IMR-90 (cell line): ENCODE measurements at regions not wholly inside any gene's neighbourhood (a gene's known extent, or its start where the extent isn't known, plus 50 kb on each side); places are given as distances from the start of the nearest gene placed in this dataset.

Source experiments
- ATAC-seq: fragments of 200-7000 bp; cut with Tn5 transposase; 2 replicates; pipeline ENCODE4 v1.9.1; 2020; ENCODE audit warnings: low read depth, mild to moderate bottlenecking, moderate library complexity
- BruUV-seq: library from RNA; stranded (reverse); fragments of 400-500 nt; replicated peaks from 2 replicates; lab custom pipeline; 2021; lab: Mats Ljungman, UMichigan
- CTCF ChIA-PET: fragments of 300-600 bp; formaldehyde crosslinking; extraction: SDS; loops from one replicate; lab custom pipeline; 2021; ENCODE audit warnings: antibody characterized with exemption; lab: Yijun Ruan, JAX
- POLR2A ChIA-PET: fragments of 300-600 bp; sonication (Branson Sonifier 250); formaldehyde crosslinking; loops from one replicate; lab custom pipeline; 2022; ENCODE audit warnings: antibody characterized with exemption; ENCODE audit not compliant: unreplicated experiment; lab: Charles Lee
- DNase-seq: peaks from one replicate; pipeline ENCODE4 v3.0.0; 2013
- H2AFZ ChIP-seq: replicated peaks from 2 replicates; pipeline ENCODE3; 2013; ENCODE audit warnings: low read length, mild to moderate bottlenecking; ENCODE audit not compliant: poor library complexity
- H2AK5ac ChIP-seq: 2 replicates; pipeline ENCODE4 v1.6.1; 2013; ENCODE audit warnings: low read depth, low read length, inconsistent platforms
- H2AK9ac ChIP-seq: replicated peaks from 2 replicates; pipeline ENCODE3; 2013; ENCODE audit warnings: mild to moderate bottlenecking, low read depth, low read length, moderate library complexity; ENCODE audit not compliant: poor library complexity
- H2BK120ac ChIP-seq: 2 replicates; pipeline ENCODE4 v1.6.1; 2013; ENCODE audit warnings: low read depth, low read length, inconsistent platforms
- H2BK15ac ChIP-seq: 3 replicates; pipeline ENCODE4 v1.6.1; 2013; ENCODE audit warnings: low read depth, low read length, inconsistent platforms
- H2BK20ac ChIP-seq: 2 replicates; pipeline ENCODE4 v1.6.1; 2013; ENCODE audit warnings: low read depth, mild to moderate bottlenecking, inconsistent platforms, low read length, moderate library complexity
- H2BK5ac ChIP-seq: 2 replicates; pipeline ENCODE4 v1.6.1; 2013; ENCODE audit warnings: mild to moderate bottlenecking, low read depth, low read length, inconsistent platforms; ENCODE audit not compliant: poor library complexity, severe bottlenecking
- H3K14ac ChIP-seq: replicated peaks from 2 replicates; pipeline ENCODE4 v1.6.1; 2013; ENCODE audit warnings: low read depth, low read length, inconsistent platforms
- H3K18ac ChIP-seq: 2 replicates; pipeline ENCODE4 v1.6.1; 2013; ENCODE audit warnings: low read depth, low read length, control low read depth
- H3K23ac ChIP-seq: 2 replicates; pipeline ENCODE4 v1.6.1; 2013; ENCODE audit warnings: low read depth, low read length, inconsistent platforms
- H3K27ac ChIP-seq: 2 replicates; pipeline ENCODE4 v1.5.1; 2013; ENCODE audit warnings: mild to moderate bottlenecking, control low read depth, low read length; ENCODE audit not compliant: insufficient read depth
- H3K27me3 ChIP-seq: 2 replicates; pipeline ENCODE4 v1.6.1; 2013; ENCODE audit warnings: low read length; ENCODE audit not compliant: control insufficient read depth, insufficient read depth
- H3K36me3 ChIP-seq: 2 replicates; pipeline ENCODE4 v1.6.1; 2013; ENCODE audit warnings: low read length, mixed read lengths; ENCODE audit not compliant: control insufficient read depth, insufficient read depth
- H3K4ac ChIP-seq: 2 replicates; pipeline ENCODE4 v1.6.1; 2013; ENCODE audit warnings: low read depth, low read length, inconsistent platforms
- H3K4me1 ChIP-seq: 2 replicates; pipeline ENCODE4 v1.6.1; 2013; ENCODE audit warnings: low read length, mixed read lengths; ENCODE audit not compliant: control insufficient read depth, insufficient read depth
- H3K4me2 ChIP-seq: 2 replicates; pipeline ENCODE4 v1.6.1; 2013; ENCODE audit warnings: low read depth, mild to moderate bottlenecking, control low read depth, low read length, moderate library complexity
- H3K4me3 ChIP-seq: 2 replicates; pipeline ENCODE4 v1.5.1; 2013; ENCODE audit warnings: low read depth, mild to moderate bottlenecking, control low read depth, low read length, moderate library complexity; ENCODE audit not compliant: insufficient read depth
- H3K56ac ChIP-seq: 2 replicates; pipeline ENCODE4 v1.6.1; 2013; ENCODE audit warnings: low read length, inconsistent platforms; ENCODE audit not compliant: insufficient read depth; ENCODE audit errors: extremely low read depth
- H3K79me1 ChIP-seq, 2 experiments: 2 replicates each; pipeline ENCODE4 v1.6.1; 2013; ENCODE audit warnings: low read length in 2 of 2, inconsistent platforms in 1 of 2, low read depth in 1 of 2
- H3K9ac ChIP-seq: 2 replicates; pipeline ENCODE4 v1.6.1; 2013; ENCODE audit warnings: low read depth, low read length, control low read depth
- H3K9me1 ChIP-seq: 2 replicates; pipeline ENCODE4 v1.6.1; 2013; ENCODE audit warnings: low read length, inconsistent platforms; ENCODE audit not compliant: insufficient read depth
- H3K9me3 ChIP-seq: 2 replicates; pipeline ENCODE4 v1.6.1; 2013; ENCODE audit warnings: low read length; ENCODE audit not compliant: control insufficient read depth, insufficient read depth
- H4K20me1 ChIP-seq: 2 replicates; pipeline ENCODE4 v1.6.1; 2013; ENCODE audit warnings: low read length, inconsistent platforms; ENCODE audit not compliant: insufficient read depth
- H4K5ac ChIP-seq: 2 replicates; pipeline ENCODE4 v1.6.1; 2013; ENCODE audit warnings: mild to moderate bottlenecking, low read depth, low read length, control low read depth
- H4K8ac ChIP-seq, 2 experiments: 2 replicates each; pipeline ENCODE4 v1.6.1; 2013; ENCODE audit warnings: low read depth in 2 of 2, low read length in 2 of 2, control low read depth in 1 of 2, inconsistent platforms in 1 of 2
- H4K91ac ChIP-seq: 2 replicates; pipeline ENCODE4 v1.6.1; 2013; ENCODE audit warnings: low read depth, low read length, inconsistent platforms; ENCODE audit not compliant: insufficient read depth
- CEBPB ChIP-seq: IDR thresholded peaks from 2 replicates; pipeline ENCODE4 v1.6.1; 2012; ENCODE audit warnings: low read depth, low read length, improper control_type of control experiment
- CHD1 ChIP-seq: IDR thresholded peaks from 2 replicates; pipeline ENCODE4 v1.6.1; 2012; ENCODE audit warnings: low read depth, low read length, improper control_type of control experiment
- FOS ChIP-seq: fragments of 150-350 bp; IDR thresholded peaks from 2 replicates; pipeline ENCODE4 v1.6.1; 2016; ENCODE audit warnings: low read depth, low read length
- MAFK ChIP-seq: IDR thresholded peaks from 2 replicates; pipeline ENCODE4 v1.6.1; 2012; ENCODE audit warnings: low read depth, low read length, improper control_type of control experiment
- RCOR1 ChIP-seq: IDR thresholded peaks from 2 replicates; pipeline ENCODE4 v1.6.1; 2012; ENCODE audit warnings: mild to moderate bottlenecking, low read length, improper control_type of control experiment; ENCODE audit not compliant: insufficient replicate concordance
- SMC3 ChIP-seq: fragments of 150-350 bp; IDR thresholded peaks from 2 replicates; pipeline ENCODE4 v1.6.1; 2016; ENCODE audit warnings: low read depth, mild to moderate bottlenecking, antibody characterized with exemption, low read length, moderate library complexity
- WGBS, 2 experiments: methylation state at CpG; one replicate each; pipeline versions ENCODE4 v1.1.5 to v1.1.7; 2013; ENCODE audit warnings: missing lambda C conversion rate in 2 of 2; ENCODE audit not compliant: insufficient read length in 1 of 2; ENCODE audit errors: extremely low coverage in 2 of 2; 5-methylcytosine and 5-hydroxymethylcytosine counted together
- dilution Hi-C: fragments of 300-500 bp; cut with HindIII; formaldehyde crosslinking; loops from one replicate; pipeline ENCODE4 v1.14.3; 2018; ENCODE audit warnings: low sequenced_read_pairs; ENCODE audit not compliant: unreplicated experiment
- in situ Hi-C: fragments of 300-500 bp; cut with MboI; formaldehyde crosslinking; loops from 3 replicates; pipeline ENCODE4 v1.14.3; 2019; ENCODE audit warnings: low sequenced_read_pairs, inconsistent platforms, mixed read lengths
- intact Hi-C: fragments of 100-400 bp; cut with micrococcal nuclease; formaldehyde crosslinking; loops from 2 replicates; pipeline ENCODE4 v1.10.0; 2022
- TF ChIP-seq, protein P1 (sequence below): conservative IDR thresholded peaks from 2 replicates; pipeline ENCODE4 v1.5.1; 2012; ENCODE audit warnings: mild to moderate bottlenecking, low read depth, low read length, improper control_type of control experiment
- TF ChIP-seq, protein P2 (sequence below): fragments of 150-350 bp; IDR thresholded peaks from 2 replicates; pipeline ENCODE4 v1.6.1; 2016; ENCODE audit warnings: low read depth, mild to moderate bottlenecking, low read length, moderate library complexity, borderline replicate concordance

DNA sequence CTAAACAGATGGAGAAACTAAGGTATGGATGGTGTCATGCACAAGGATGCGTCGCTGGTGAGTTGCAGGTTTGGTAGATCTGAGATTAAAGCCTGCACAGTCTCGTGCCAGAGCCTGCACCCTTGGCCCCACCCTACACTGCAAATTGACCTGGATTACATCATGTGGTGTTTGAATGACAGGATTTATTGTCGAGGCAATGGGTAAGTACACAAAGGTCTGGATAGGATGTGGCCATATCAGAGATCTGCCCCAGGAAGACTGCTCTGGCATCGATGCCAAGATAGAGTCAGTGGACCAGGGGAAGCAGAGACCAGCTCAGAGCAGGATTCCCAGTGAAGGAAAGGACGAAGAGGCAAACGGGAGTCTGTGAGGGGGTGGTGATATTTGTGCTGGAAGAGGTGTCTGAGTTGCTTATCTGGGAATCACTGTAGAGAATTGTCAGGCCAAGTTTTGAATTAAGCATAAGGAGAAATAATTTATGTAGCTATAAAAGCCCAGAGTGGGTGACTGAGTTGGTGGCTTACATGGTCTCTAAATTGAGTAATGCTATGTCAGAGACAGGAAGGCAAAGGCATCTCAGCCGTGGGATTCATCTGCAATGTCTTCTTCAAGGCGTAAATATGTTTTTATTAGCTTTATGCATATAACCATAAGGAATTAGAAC is 499.6 kb upstream of the B3GAT1 start:
- H3K4ac ChIP-seq, result no peak overlapping the region
- H3K9ac ChIP-seq, result no peak overlapping the region
- H4K8ac ChIP-seq, result no peak overlapping the region
- H2BK120ac ChIP-seq, result no peak overlapping the region
- H3K79me1 ChIP-seq, result no peaks in the 10 kb centered on the region
- no TSS peak for BruUV-seq
- H3K4me3 ChIP-seq, result no peak overlapping the region
- peaks cover 7% of the 10 kb centered on the region for H3K9me3 ChIP-seq
- H3K27me3 ChIP-seq, result no peaks in the 10 kb centered on the region
- no peak overlapping the region for H3K23ac ChIP-seq
- dilution Hi-C loops (no loop called here), in situ Hi-C loops (no loop called here), intact Hi-C loops (no loop called here)
- no peaks in the 10 kb centered on the region for H3K36me3 ChIP-seq
- H3K9me1 ChIP-seq, result no peaks in the 10 kb centered on the region
- DNase-seq (no peak), ATAC-seq (no peak)
- ChIA-PET CTCF (no interaction called here), POLR2A (no interaction called here)
- no peak overlapping the region for H4K91ac ChIP-seq
- H2AK5ac ChIP-seq, result no peak overlapping the region
- no peak overlapping the region for H3K14ac ChIP-seq
- no peak overlapping the region for H4K5ac ChIP-seq
- no peak overlapping the region for H2AFZ ChIP-seq
- no peak overlapping the region for H3K56ac ChIP-seq
- TF ChIP-seq, protein P1, sequence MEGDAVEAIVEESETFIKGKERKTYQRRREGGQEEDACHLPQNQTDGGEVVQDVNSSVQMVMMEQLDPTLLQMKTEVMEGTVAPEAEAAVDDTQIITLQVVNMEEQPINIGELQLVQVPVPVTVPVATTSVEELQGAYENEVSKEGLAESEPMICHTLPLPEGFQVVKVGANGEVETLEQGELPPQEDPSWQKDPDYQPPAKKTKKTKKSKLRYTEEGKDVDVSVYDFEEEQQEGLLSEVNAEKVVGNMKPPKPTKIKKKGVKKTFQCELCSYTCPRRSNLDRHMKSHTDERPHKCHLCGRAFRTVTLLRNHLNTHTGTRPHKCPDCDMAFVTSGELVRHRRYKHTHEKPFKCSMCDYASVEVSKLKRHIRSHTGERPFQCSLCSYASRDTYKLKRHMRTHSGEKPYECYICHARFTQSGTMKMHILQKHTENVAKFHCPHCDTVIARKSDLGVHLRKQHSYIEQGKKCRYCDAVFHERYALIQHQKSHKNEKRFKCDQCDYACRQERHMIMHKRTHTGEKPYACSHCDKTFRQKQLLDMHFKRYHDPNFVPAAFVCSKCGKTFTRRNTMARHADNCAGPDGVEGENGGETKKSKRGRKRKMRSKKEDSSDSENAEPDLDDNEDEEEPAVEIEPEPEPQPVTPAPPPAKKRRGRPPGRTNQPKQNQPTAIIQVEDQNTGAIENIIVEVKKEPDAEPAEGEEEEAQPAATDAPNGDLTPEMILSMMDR, result no peak
- TF ChIP-seq CHD1 (no peak), RCOR1 (no peak), CEBPB (no peak), MAFK (no peak), SMC3 (no peak), FOS (no peak)
- TF ChIP-seq, protein P2, sequence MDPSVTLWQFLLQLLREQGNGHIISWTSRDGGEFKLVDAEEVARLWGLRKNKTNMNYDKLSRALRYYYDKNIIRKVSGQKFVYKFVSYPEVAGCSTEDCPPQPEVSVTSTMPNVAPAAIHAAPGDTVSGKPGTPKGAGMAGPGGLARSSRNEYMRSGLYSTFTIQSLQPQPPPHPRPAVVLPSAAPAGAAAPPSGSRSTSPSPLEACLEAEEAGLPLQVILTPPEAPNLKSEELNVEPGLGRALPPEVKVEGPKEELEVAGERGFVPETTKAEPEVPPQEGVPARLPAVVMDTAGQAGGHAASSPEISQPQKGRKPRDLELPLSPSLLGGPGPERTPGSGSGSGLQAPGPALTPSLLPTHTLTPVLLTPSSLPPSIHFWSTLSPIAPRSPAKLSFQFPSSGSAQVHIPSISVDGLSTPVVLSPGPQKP, result no peak
- H3K18ac ChIP-seq, result no peak overlapping the region
- WGBS, 2 experiments, result no CpG with 5 or more reads among the region's 9 CpGs
- no peak overlapping the region for H2BK15ac ChIP-seq
- H3K27ac ChIP-seq, result no peak overlapping the region
- H3K4me1 ChIP-seq, result no peaks in the 10 kb centered on the region
- H2AK9ac ChIP-seq, result no peak overlapping the region
- no peak overlapping the region for H2BK20ac ChIP-seq
- H3K4me2 ChIP-seq, result no peak overlapping the region
- no peaks in the 10 kb centered on the region for H4K20me1 ChIP-seq
- H2BK5ac ChIP-seq, result no peak overlapping the region
